ENCODE measurements at regions not wholly inside any gene's neighbourhood (a gene's known extent, or its start where the extent isn't known, plus 50 kb on each side); places are given as distances from the start of the nearest gene placed in this dataset.

- no peak for TF ChIP-seq CTCF (IDR thresholded peaks at IDR 0.05; ENCODE audit: low read depth, low read length, missing control alignments)
- no peak for DNase-seq (ENCODE audit: extremely low read depth, low read depth)
- no peak overlapping the region for H3K4me3 ChIP-seq (replicated peaks; ENCODE audit: low read depth, low read length)
These were observed 272.3 kb upstream of the COL3A1 start for GRCh38 chr2:188701836-188702235.

GRCh38 chr2:188705191-188705590 is 269.0 kb upstream of the COL3A1 start:
- no peak overlapping the region for H3K4me3 ChIP-seq (replicated peaks; ENCODE audit: low read depth, low read length)
- no peak for DNase-seq (ENCODE audit: extremely low read depth, low read depth)
- no peak for TF ChIP-seq CTCF (IDR thresholded peaks at IDR 0.05; ENCODE audit: low read depth, low read length, missing control alignments)

- no peak for DNase-seq (ENCODE audit: extremely low read depth, low read depth)
- no peak for TF ChIP-seq CTCF (IDR thresholded peaks at IDR 0.05; ENCODE audit: low read depth, low read length, missing control alignments)
- no peak overlapping the region for H3K4me3 ChIP-seq (replicated peaks; ENCODE audit: low read depth, low read length)
These were observed 260.2 kb upstream of the COL3A1 start for GRCh38 chr2:188713961-188714360.

GRCh38 chr2:188720811-188721605 is 253.2 kb upstream of the COL3A1 start:
- TF ChIP-seq CTCF (IDR thresholded peaks at IDR 0.05; ENCODE audit: low read depth, low read length, missing control alignments): no peak
- no peak overlapping the region for H3K4me3 ChIP-seq (replicated peaks; ENCODE audit: low read depth, low read length)
- no peak for DNase-seq (ENCODE audit: extremely low read depth, low read depth)

GRCh38 chr2:188721784-188722183 is 252.4 kb upstream of the COL3A1 start:
- no peak for DNase-seq (ENCODE audit: extremely low read depth, low read depth)
- TF ChIP-seq CTCF (IDR thresholded peaks at IDR 0.05; ENCODE audit: low read depth, low read length, missing control alignments): no peak

GRCh38 chr2:188725746-188726360 is 248.3 kb upstream of the COL3A1 start:
- TF ChIP-seq CTCF (IDR thresholded peaks at IDR 0.05; ENCODE audit: low read depth, low read length, missing control alignments): no peak
- DNase-seq (ENCODE audit: extremely low read depth, low read depth): no peak
- H3K4me3 ChIP-seq (replicated peaks; ENCODE audit: low read depth, low read length): no peak overlapping the region

More at GRCh38 chr2:188721784-188722183, 252.4 kb upstream of the COL3A1 start:
- no peak overlapping the region for H3K4me3 ChIP-seq (replicated peaks; ENCODE audit: low read depth, low read length)

Measured in HFF-Myc (cell line).